SH-SY5Y (cell line): ENCODE measurements at regions not wholly inside any gene's neighbourhood (a gene's known extent, or its start where the extent isn't known, plus 50 kb on each side); places are given as distances from the start of the nearest gene placed in this dataset.

ENCODE experiments used
- GATA2 ChIP-seq: IDR thresholded peaks from 2 replicates; pipeline ENCODE4 v1.6.1; 2011; ENCODE audit warnings: mild to moderate bottlenecking, low read depth, low read length
- GATA3 ChIP-seq: IDR thresholded peaks from 2 replicates; pipeline ENCODE4 v1.6.1; 2011; ENCODE audit warnings: low read depth, mild to moderate bottlenecking, low read length, moderate library complexity

DNA sequence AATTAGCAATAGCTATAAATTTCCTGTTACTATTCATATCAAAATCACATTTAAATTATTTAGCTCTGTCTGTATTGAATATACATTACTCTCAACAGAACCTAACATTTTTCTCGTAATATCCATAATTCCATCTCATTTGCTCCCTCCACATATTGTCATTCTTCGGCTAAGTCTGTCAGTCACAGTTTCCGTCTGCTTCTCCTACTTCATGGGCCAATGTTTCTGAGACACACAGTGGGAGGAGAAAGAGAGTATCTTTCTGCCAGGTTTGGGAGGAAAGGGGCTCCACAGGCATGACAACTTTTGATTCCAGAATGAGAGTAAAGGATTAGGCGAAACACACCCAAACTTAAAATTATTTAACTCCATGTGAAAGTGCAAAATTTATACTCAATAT is 273.1 kb upstream of the SMIM21 start:
- TF ChIP-seq GATA2 = no peak
- TF ChIP-seq GATA3 = no peak
